Left kidney (tissue), 1 donor: ENCODE measurements at regions not wholly inside any gene's neighbourhood (a gene's known extent, or its start where the extent isn't known, plus 50 kb on each side); places are given as distances from the start of the nearest gene placed in this dataset.
A peak's percentile ranks its signal among the peaks of the same experiment; 100 is the strongest.
"Not testable (repeated sequence)": the region's sequence is repeated elsewhere in the genome, so short reads cannot be mapped to it uniquely, and the experiment has no call there.

Source experiments
- DNase-seq: peaks from one replicate; pipeline ENCODE4 v3.0.0-alpha.2; 2013

DNA sequence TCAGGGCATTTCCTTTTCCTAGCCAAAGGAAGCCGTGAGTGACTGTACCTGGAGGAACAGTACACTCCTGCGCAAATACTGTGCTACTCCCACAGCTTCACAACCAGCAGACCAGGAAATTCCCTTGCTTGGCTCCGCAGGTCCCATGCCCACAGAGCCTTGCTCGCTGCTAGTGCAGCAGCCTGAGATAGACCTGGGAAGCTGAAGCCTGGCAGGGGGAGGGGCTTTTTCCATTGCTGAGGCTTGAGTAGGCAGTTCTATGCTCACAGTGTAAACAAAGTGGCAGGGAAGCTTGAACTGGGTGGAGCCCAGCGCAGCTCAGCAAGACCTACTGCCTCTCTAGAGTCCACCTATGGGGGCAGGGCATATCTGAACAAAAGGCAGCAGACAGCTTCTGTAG lies 291.2 kb downstream of the HGF start:
- DNase-seq = no peak

DNA sequence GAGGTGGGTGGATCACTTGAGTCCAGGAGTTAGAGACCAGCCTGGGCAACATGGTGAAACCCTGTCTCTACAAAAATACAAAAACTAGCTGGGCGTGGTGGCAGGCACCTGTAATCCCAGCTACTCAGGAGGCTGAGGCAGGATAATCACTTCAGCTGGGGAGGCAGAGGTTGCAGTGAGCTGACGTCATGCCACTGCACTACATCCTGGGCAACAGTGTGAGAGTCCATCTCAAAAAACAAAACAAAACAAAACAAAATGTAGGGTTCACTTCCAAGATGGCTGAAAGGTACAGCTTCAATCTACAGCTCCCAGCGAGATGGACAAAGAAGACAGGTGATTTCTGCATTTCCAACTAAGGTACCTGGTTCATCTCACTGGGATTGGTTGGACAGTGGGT lies 291.6 kb downstream of the HGF start:
- DNase-seq = not testable (repeated sequence)

DNA sequence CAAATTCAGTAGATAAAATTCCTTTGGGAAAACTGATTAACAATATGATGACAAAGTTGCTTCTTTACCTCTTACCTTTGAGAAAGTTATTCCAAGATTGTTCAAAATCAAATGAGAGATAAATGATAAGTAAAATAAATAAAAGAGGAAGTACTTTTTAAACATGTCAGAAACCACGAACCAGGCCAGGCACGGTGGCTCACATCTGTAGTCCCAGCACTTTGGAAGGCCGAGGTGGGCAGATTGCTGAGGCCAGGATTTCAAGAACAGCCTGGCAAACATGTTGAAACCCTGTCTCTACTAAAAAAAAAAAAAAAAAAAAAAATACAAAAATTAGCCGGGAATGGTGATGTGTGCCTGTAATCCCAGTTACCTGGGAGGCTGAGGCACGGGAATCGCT lies 296.6 kb downstream of the HGF start:
- DNase-seq = no peak

DNA sequence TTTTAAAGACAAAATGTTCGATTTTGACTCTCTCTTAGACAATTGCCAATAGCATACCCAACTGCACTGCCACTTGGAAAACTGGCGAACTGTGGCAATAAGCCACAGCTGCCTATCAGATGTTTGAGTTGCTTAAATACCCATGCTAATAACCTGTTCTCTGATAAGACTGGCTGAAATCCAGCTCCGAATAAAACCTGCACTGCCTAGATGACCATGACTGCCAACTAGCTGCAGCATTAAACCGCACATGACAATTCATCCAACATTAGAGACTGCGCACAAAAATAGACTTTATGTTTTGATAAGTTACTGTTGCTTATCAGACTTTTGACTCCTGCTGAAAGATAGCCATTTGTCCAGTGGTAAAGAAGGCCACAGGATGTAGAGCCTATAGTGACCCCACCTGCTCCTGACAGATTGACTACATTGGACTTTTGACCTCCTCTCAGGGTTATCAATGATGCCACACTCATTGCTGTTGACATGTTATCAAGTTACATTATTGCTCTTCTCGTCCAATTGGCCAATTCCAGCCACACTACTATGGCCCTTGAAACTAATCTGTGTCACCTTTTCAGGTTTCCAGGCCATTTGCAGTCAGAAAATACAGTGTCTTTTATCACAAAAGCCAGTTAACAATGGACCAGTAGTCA lies 299.0 kb downstream of the HGF start:
- DNase-seq = no peak

DNA sequence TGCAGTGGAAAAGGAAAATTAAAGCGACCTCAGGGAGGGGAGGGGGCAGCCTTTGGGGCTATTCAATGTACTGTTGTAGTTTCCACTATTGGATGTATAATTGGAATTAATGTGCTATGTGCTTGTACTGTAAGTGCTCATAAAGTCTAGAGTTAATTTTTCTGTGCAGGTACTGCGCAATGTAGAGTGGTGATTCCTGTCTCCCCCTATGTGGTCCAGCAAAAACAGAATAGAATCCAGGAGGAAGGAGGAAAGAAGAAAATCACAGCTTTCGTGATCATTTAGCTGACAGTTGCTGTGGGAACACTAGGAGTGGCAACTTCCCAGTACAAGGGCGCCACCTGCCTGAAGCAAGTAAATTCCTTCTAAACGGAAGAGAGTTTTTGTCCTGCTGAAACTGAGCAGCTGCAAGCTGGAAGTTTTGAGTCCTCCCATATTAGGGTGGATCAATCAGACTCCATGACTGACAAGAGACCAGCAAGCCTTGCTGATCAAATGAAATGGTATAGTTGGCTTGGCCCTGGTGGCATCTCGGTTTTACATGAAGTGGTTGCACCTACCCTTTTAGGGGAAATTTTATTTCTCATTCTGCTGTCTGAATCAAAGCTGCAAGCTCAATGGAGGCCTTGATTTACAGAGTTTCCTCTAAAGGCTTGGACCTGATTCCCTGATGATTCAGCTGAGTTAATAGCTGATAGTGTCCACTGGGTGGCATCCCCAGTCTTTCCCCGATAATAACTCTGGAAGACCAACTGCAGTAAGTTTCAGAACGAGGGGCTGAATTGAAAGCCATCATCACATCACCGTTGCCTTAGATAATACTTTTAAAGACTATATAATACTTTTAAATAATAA lies 299.8 kb downstream of the HGF start:
- peak; percentile 39 for DNase-seq

DNA sequence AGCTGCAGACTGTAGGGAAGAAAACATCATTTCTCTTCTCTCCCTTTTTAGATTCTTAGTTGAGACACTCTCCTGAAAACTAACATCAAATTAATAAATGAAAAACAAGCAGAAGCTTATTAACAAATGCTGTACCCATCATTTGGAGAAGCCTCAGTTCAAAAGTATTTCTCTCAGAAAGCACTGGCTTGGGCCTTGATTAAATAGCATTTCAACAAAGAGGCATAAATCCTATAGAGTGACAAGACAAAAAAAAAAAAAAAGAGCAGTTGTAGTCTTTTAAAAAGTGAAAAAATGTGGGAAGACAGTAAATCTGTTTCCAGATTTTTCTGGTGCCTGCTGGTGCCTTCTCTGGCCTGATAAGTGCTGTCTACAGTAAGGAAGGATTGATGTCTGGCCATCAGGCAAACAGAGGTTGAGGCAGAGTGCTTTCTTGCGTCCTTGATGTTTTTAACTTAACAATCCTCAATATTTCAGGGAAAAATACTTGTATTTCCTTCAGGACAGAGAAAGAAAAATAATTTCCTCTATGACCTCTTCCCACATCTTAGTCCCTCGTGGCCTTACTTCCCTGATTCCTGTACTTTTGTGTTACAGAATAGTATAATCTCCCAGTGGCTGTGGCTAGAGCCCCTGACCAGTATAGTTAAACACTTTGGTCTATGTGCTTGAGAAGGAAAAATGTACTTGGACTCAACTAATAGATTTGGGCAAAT lies 300.5 kb downstream of the HGF start:
- no peak for DNase-seq

DNA sequence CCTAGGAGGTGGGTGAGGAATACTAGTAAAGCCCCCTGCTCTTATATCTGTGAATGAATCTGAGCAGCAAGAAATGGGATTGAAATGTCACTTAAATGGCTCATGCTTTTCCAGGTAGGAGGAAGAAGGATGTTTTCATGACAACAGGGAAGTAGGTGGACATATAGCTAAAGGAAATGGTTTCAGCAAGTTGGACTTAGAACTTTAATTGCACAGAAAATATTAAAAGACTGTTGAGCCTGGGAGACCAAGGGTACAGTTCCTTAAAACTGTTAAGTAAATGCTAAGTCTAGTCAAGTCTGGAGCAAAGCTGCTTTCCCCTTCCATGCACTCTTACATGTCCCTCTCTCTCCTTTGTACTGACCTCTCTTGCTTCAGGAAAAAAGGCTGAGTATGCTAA lies 301.3 kb downstream of the HGF start:
- DNase-seq = no peak

DNA sequence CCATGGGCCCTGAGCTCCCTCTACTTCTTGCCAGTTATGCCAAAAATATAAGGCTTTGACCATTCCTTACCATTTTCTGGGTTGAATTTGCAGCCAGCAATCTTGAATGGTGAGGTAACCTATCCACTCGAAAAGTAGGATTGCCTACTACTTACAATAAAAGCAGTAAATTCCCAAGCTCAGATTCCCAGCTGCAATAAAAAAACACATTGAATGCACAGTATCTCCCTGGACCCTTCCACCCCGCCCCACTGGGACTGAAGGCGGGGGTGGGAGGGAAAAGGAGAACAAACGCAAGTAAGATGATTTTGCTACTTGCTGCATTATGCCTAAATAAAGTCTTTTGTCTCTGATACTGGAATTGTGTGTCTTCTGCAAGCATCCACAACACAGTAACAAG lies 301.9 kb downstream of the HGF start:
- no peak for DNase-seq

DNA sequence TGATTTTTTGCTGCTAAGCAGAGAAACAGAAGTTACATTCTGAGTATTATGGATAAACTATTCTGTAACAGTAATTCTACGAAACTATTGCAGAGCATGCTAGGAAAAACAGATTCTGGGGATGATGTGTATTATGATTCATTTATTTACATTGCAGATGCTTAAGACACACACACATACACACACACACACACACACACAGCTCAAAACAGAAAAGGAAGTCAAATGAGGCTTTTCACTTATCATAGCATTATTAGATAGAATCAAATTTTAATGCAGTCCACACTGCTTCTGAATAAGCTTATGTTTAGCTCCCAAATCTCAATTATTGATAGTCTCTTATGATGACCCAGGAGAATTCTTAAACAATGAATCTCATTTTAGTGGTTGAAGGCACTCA lies 307.2 kb downstream of the HGF start:
- DNase-seq = no peak

DNA sequence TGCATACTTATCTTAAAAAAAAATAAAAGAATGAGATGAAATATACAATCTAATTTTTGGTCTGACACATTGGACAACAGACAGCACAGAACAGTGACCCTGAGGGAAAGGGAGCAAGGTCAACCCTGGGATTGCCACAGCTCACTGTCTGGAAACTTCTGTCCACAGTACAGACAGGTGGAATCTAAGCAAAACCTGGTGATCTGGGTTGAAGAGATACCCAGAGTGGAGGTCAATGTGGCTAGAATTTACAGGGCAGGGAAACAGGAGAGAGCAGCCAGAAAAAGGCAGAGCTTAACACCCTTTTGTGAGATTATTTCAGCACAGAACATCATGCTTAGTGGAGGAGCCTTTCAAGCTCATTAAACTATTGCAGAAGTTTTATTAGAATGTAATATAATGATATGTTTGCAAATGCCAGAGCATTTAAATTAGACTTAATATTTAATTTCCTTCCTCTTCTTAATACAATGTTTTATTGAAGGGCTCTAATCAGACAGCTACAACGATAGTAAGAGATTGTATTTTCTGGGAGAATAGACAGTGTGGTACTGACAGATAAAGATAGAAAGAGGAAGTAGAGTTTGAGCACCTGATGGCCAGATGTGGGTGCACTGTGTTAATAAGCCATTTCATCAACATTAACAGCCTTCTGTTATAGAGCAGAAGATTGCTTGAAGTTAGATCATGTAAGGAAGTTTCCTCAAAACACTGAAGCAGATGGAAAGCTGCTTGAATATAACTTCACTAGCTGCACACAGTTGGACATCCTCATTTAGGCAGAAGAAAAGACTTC lies 309.4 kb downstream of the HGF start:
- no peak for DNase-seq

DNA sequence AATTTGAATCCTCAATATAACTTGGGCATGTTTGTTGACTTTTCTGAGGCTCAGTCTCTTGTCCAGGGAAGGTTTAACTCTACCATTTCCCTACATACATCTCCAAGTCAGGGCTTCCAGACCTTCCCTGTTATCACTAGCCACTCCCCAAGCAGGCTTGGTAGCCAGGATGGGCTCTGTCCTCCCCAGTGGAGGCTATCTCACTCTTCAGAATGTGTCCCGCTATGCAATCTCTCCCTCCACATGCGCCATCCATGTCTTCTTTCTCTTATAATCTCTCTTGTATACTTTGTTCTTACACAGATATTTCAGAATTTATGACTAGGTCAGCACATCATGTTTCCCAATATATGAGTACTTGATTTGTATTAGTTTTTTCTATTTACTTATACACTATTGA lies 310.4 kb downstream of the HGF start:
- DNase-seq = no peak

DNA sequence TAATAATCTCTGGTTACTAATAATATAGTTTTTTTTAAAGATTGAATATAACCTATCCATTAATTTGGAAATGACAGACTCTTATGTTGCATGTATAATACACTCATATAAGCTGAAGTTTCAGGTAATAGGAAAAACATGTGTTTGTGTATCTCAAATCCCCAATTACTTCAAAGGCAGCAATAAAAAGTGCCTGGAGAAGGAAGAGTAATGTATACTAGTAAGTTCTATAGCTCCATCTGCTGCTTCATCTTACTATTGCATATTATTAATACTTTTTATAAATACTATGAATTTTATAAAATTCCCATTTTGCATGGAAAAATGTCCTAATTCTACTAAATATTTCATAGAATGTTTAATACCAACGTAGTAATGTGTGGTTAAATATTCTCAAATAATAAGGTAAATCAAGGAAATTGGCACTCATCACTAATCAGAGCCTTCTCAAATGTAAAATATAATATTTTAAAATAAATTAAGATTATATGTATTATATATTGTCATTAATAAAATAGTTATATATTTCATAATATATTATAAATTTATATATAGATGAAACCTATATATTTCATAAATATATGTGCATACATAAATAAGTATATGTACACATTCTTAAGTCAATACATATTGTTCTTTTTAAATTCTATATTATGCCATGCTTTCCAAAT lies 311.9 kb downstream of the HGF start:
- DNase-seq = peak; percentile 17

DNA sequence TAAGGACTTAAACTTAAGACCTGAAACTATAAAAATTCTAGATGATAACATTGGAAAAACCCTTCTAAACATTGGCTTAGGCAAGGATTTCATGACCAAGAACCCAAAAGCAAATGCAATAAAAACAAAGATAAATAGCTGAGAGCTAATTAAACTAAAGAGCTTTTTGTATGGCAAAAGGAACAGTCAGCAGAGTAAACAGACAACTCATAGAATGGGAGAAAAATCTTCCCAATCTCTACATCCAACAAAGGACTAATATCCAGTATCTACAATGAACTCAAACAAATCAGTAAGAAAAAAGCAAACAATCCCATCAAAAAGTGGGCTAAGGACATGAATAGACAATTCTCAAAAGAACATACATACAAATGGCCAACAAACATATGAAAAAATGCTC lies 316.1 kb downstream of the HGF start:
- DNase-seq = not testable (repeated sequence)

DNA sequence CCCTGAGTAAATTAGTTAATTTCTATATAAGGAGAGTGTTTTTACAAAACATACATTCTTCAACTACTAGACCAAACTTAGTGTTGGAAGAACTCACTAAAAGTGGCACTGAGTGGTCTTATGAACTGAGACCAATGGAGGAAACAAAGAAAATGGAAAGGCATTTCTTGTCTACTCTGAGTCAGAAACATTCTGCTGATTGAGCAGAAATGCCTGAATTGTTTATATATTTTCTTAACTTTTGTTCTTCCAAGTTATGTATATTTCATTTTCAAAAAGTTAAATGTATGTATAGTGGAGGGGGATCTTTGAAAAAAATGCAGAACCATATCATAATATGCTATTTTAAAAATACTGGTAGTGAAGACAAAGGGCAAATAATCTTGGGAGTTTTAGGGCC lies 320.7 kb downstream of the HGF start:
- no peak for DNase-seq

DNA sequence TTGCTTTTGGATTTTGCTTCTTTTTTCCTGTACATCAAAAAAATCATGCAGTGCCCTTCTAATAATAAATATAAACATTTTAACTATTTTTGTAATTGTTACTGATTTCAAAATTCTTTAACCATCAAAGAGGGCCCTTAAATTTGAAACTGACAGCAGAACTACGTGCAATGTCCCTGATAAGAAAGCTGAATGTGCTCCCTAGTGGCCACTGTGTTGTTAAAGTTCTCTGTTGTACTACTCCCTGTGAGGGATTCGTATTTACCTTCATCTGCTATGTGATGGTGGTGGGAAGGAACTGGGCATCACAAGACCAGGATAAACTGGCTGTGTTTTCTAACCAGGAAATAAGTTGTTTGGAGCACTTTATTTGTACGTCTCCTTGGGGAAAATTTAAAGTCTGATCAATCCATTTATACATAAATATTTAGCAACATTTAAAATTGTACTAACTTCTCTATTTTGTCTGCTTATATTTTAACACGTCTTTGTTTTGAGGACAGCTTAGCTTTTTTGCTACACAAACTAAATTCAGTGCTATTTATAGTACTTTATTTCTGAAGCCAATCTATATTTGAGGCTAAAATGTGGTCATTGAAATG lies 322.4 kb downstream of the HGF start:
- no peak for DNase-seq

DNA sequence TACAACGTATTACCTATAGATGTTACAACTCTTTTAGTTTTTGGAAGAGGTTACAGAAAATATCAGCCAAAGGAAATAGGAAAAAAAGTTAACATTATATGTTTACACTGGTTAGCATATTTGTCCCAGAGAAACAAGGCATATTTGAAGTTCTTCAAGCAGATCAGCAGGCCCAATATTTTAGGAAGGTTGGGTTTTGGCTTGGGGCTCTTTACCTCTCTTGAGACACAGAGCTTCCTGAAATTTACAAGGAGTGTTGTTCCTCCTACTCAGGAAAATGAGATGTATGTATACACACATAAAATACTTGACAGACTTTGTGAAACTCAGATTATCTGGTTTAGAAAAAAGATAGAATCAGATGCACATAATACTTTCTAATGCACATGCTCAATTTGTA lies 323.6 kb downstream of the HGF start:
- DNase-seq = no peak

DNA sequence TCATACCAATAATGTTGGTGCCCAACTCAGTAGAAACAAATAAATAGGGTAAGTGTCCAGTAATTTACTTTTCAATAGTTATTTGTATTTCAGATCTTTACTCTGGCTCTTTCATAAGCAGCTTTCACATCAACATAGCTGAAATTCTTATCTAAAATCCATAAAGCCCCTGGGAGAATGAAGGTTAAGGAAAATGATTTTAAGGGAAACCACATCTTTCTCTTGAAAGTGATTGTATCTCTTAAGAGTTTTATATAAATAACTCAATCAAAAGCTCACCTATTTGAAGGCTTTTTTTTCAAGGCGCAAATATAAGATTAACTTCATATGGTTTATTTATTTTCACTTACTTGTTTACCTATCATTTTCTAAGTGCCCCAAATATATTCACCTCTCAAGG lies 324.4 kb downstream of the HGF start:
- no peak for DNase-seq

DNA sequence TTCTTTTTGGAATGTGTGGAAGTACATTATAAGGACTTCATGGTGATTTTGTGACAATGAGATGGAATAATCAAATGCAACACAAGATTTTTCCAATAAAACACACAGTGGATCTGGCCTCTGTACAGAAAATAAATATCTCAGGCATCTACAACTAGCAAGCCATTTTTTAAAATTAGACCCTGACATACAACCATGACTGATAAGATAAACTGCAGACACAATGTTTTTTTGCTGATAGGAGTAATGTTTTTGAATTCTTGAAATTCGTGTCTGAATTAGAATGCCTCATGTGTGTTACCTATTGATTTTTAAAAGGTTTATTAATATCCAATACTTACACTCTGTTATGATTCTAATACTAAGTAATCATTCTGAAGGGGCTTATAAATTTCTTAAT lies 328.1 kb downstream of the HGF start:
- DNase-seq = no peak

DNA sequence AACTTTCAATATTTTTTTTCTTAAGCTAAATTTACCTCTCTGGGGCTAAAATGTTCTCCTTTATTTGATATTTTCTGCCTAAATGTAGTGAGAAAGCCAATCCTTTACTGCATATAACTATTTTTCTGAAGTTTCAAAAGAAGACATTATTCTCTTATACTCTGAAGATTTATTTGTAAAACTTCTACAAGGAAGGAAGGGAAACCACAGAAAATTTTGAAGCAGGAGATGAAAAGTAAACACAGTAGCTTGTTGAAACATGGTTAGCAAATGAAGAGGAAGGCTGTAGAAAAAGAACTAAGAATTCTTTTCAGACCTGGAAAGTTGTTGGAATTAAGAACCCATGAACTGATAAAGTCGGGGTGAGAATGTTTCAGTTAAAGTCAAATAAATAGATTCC lies 330.3 kb downstream of the HGF start:
- DNase-seq = no peak

DNA sequence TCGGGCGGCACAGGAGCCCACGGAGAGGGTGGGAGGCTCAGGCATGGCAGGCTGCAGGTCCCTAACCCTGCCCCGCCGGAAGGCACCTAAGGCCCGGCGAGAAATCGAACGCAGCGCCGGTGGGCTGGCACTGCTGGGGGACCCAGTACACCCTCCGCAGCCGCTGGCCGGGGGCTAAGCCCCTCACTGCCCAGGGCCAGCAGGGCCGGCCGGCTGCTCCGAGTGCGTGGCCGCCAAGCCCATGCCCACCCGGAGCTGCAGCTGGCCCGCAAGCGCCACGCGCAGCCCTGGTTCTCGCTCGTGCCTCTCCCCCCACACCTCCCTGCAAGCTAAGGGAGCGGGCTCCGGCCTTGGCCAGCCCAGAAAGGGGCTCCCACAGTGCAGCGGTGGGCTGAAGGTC lies 332.7 kb downstream of the HGF start:
- DNase-seq = not testable (repeated sequence)

DNA sequence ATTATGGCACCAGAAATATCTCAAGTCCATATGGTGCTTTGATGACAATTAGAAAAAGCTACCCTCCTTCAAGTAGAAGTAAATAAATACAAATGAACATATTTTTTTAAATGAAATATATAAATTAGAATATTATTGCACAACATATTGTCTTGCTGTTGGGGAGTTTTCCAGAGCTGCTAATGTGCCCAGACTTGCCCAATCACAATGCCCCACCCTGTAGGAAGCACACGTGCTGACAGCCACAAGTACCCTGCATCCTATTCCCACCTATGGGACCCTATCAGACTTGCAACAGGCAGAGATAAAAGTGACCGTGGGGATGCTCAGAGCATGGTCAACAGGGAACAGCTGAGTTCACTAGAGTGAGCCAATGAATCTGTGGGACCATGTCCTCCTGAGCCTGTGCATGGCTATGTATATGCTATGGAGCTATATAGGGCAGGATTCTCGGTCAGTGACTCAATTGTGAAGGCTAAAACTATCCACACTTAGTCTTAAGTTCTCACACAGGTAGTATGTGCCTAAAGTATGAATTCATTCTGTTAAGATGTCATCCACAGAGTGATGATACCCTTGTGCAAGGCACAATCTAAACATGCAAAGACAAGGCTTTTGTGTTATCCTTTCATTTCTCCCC lies 336.0 kb downstream of the HGF start:
- DNase-seq = no peak
